Spleen (tissue), 11 donors: ENCODE measurements at regions not wholly inside any gene's neighbourhood (a gene's known extent, or its start where the extent isn't known, plus 50 kb on each side); places are given as distances from the start of the nearest gene placed in this dataset.
A peak's percentile ranks its signal among the peaks of the same experiment; 100 is the strongest.
"Not testable (repeated sequence)": the region's sequence is repeated elsewhere in the genome, so short reads cannot be mapped to it uniquely, and the experiment has no call there.

Experiments used
- DNase-seq: peaks from one replicate; pipeline ENCODE4 v3.0.0-alpha.2; 2020
- H3K27ac ChIP-seq, 8 donors: fragments of 200-600 bp; sonication (generic) in 7 of 8; 1 replicate in 4 of 8; 2 replicates in 4 of 8; pipeline versions ENCODE4 v1.5.0 to v1.8.0; 2016 to 2021; ENCODE audit warnings: inconsistent platforms in 4 of 8, mild to moderate bottlenecking in 4 of 8, moderate library complexity in 1 of 8
- H3K27me3 ChIP-seq, 7 donors: fragments of 200-600 bp; sonication (generic) in 6 of 7; replicated peaks in 1 of 7; 1 replicate in 4 of 7; 2 replicates in 3 of 7; pipeline versions ENCODE4 v1.5.0 to v1.8.0; 2016 to 2021; ENCODE audit warnings: inconsistent platforms in 3 of 7, mild to moderate bottlenecking in 1 of 7
- H3K36me3 ChIP-seq, 6 donors: fragments of 200-600 bp; sonication (generic) in 5 of 6; 1 replicate in 4 of 6; 2 replicates in 2 of 6; pipeline versions ENCODE4 v1.5.0 to v1.8.0; 2016 to 2021; ENCODE audit warnings: inconsistent platforms in 2 of 6
- H3K4me1 ChIP-seq, 6 donors: fragments of 200-600 bp; sonication (generic) in 5 of 6; 1 replicate in 3 of 6; 2 replicates in 3 of 6; pipeline versions ENCODE4 v1.5.0 to v1.8.0; 2016 to 2021; ENCODE audit warnings: inconsistent platforms in 3 of 6
- H3K4me3 ChIP-seq, 8 donors: fragments of 200-600 bp; sonication (generic) in 7 of 8; 1 replicate in 4 of 8; 2 replicates in 4 of 8; pipeline versions ENCODE4 v1.5.0 to v1.8.0; 2016 to 2021; ENCODE audit warnings: inconsistent platforms in 4 of 8, mild to moderate bottlenecking in 4 of 8, moderate library complexity in 2 of 8
- H3K9me3 ChIP-seq, 8 donors: fragments of 200-600 bp; sonication (generic) in 7 of 8; 1 replicate in 4 of 8; 2 replicates in 4 of 8; pipeline versions ENCODE4 v1.5.0 to v1.8.0; 2016 to 2021; ENCODE audit warnings: inconsistent platforms in 4 of 8
- CTCF ChIP-seq, 11 experiments: fragments of 200-600 bp in 7 of 11; fragments of 450-650 bp in 4 of 11; sonication (generic) in 4 of 11; IDR thresholded peaks in 8 of 11; conservative IDR thresholded peaks in 3 of 11; 1 replicate in 7 of 11; 2 replicates in 4 of 11; pipeline versions ENCODE4 v1.4.0 to v1.8.0; 2016 to 2021; ENCODE audit warnings: antibody characterized with exemption in 11 of 11, inconsistent platforms in 4 of 11, mild to moderate bottlenecking in 1 of 11
- POLR2A ChIP-seq, 3 donors: fragments of 450-650 bp; IDR thresholded peaks; one replicate each; pipeline ENCODE4 v1.5.1; 2017; ENCODE audit warnings: antibody characterized with exemption in 3 of 3, mild to moderate bottlenecking in 1 of 3
- POLR2AphosphoS5 ChIP-seq, 3 donors: sonication (generic); formaldehyde crosslinking; IDR thresholded peaks; one replicate each; pipeline ENCODE4 v1.5.1; 2017; ENCODE audit warnings: antibody characterized with exemption in 3 of 3
- WGBS, 5 donors: extraction: QIAGEN DNeasy Blood & Tissue Kit in 3 of 5; methylation state at CpG; one replicate each; pipeline versions ENCODE4 v1.1.5 to v1.1.7; 2013 to 2018; 5-methylcytosine and 5-hydroxymethylcytosine counted together
- intact Hi-C: fragments of 100-400 bp; cut with DNase I; formaldehyde crosslinking; loops from one replicate; pipeline ENCODE4 v1.15.0; 2023; ENCODE audit warnings: low total_unique reads
- donor health status: healthy with polysubstance abuse.
- donor health status: DM: no; HTN: no; CAD: no; lungs with moderate emphysema.
- donor health status: DM: no; HTN: no; CAD: no.
- donor health status: Bipolar disorder and iron deficiency.
- donor health status: healthy.
- donor health status: DM: no; HTN: no; CAD: no.
- donor health status: DM: yes; HTN: yes; CAD: no.

GRCh38 chr1:60791226-60791625 is 291.1 kb upstream of the NFIA start:
- H3K36me3 ChIP-seq, result no peaks in the 10 kb centered on the region
- H3K4me1 ChIP-seq, result no peaks in the 10 kb centered on the region
- intact Hi-C loops, result no loop called here
- no peak overlapping the region for H3K4me3 ChIP-seq
- no peak overlapping the region for H3K27ac ChIP-seq
- H3K9me3 ChIP-seq, result no peaks in the 10 kb centered on the region
- no peak for DNase-seq
- 79 to 96% (median 83%) methylated on average over 5 of the region's 5 CpGs for WGBS, 5 donors
- H3K27me3 ChIP-seq, result no peaks in the 10 kb centered on the region
- TF ChIP-seq POLR2AphosphoS5 (IDR thresholded peaks at IDR 0.05) (no peak), CTCF (IDR thresholded peaks at IDR 0.05 in 8 of 11, conservative IDR thresholded peaks at IDR 0.05 in 3 of 11) (no peak), POLR2A (IDR thresholded peaks at IDR 0.05) (no peak)

DNA sequence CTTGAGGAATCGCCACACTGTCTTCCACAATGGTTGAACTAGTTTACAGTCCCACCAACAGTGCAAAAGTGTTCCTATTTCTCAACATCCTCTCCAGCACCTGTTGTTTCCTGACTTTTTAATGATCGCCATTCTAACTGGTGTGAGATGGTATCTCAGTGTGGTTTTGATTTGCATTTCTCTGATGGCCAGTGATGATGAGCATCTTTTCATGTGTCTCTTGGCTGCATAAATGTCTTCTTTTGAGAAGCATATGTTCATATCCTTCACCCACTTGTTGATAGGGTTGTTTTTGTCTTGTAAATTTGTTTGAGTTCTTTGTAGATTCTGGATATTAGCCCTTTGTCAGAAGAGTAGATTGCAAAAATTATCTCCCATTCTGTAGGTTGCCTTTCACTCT is 309.3 kb upstream of the NFIA start:
- DNase-seq, intact Hi-C loops, H3K4me1 ChIP-seq, H3K4me3 ChIP-seq, H3K36me3 ChIP-seq, H3K27me3 ChIP-seq, H3K27ac ChIP-seq: not testable (repeated sequence)
- H3K9me3 ChIP-seq, result peaks cover 0 to 17% (median 6%) of the 10 kb centered on the region in 8 donors
- 81 to 91% (median 86%) methylated on average over 2 of the region's 2 CpGs for WGBS, 5 donors

DNA sequence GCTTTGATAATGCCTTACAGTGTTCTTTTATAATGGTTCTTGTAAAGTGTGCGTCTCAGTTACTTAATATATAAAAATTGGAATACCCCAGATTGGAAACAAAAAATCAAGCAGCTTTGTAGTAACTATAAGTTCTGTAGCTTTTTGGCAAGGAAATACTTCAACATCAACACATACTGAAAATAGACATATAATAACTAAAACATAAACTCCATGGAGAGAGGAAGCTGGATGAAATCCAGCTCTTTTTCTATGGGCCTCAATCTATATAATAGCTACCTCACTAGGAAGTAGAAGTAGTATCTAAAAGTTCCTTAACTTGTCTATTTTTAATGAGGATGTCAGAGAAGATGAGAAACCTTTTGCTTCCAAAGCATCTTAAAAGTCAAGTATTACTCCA is 313.3 kb upstream of the NFIA start:
- WGBS, 5 donors, result 87 to 98% (median 98%) methylated on average over 1 of the region's 1 CpG
- intact Hi-C loops, result no loop called here
- Histone ChIP-seq H3K9me3 (peaks cover 0 to 13% (median 2%) of the 10 kb centered on the region in 8 donors), H3K4me1 (peaks cover 0 to 9% (median 0%) of the 10 kb centered on the region in 6 donors), H3K4me3 (no peak overlapping the region), H3K36me3 (no peaks in the 10 kb centered on the region), H3K27ac (no peak overlapping the region), H3K27me3 (no peaks in the 10 kb centered on the region)
- no peak for DNase-seq
- no peak for TF ChIP-seq POLR2AphosphoS5 (IDR thresholded peaks at IDR 0.05)
- TF ChIP-seq CTCF (IDR thresholded peaks at IDR 0.05 in 8 of 11, conservative IDR thresholded peaks at IDR 0.05 in 3 of 11), result no peak
- TF ChIP-seq POLR2A (IDR thresholded peaks at IDR 0.05), result no peak

DNA sequence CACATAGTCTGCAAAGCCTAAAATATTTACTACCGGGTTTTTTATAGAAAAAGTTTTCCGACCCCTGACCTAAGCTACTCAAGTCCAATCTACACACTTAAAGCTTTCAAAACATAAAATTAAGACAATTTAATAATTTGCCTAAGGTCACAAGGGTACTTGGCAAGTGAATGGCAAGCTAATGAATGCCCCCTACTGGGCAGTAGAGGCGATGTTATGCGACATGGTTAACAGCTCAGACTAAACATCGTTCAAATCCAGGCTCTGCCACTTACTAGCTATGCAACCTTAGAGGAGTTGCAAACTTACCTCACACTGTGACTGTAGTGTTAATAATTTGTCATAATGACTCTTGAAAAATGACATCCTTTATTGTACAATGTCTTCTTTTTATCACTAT is 317.2 kb upstream of the NFIA start:
- no peak for DNase-seq
- Histone ChIP-seq H3K4me3 (no peak overlapping the region), H3K9me3 (no peaks in the 10 kb centered on the region), H3K27ac (no peak overlapping the region), H3K27me3 (no peaks in the 10 kb centered on the region), H3K36me3 (no peaks in the 10 kb centered on the region), H3K4me1 (peaks cover 0 to 9% (median 0%) of the 10 kb centered on the region in 6 donors)
- TF ChIP-seq POLR2AphosphoS5 (IDR thresholded peaks at IDR 0.05) (no peak), CTCF (IDR thresholded peaks at IDR 0.05 in 8 of 11, conservative IDR thresholded peaks at IDR 0.05 in 3 of 11) (peak in 8 of 11 experiments; percentile 22 to 57 (median 46)), POLR2A (IDR thresholded peaks at IDR 0.05) (no peak)
- intact Hi-C loops, result no loop called here
- 39 to 51% (median 48%) methylated on average over 5 of the region's 5 CpGs for WGBS, 5 donors

GRCh38 chr1:60764489-60764888 is 317.9 kb upstream of the NFIA start:
- 83 to 89% (median 85%) methylated on average over 3 of the region's 3 CpGs for WGBS, 5 donors

More at GRCh38 chr1:60764489-60764888, 317.9 kb upstream of the NFIA start:
- no peak for TF ChIP-seq POLR2A (IDR thresholded peaks at IDR 0.05)
- intact Hi-C loops, result no loop called here
- Histone ChIP-seq H3K36me3 (no peaks in the 10 kb centered on the region), H3K4me3 (no peak overlapping the region), H3K9me3 (no peaks in the 10 kb centered on the region), H3K27ac (no peak overlapping the region), H3K4me1 (peaks cover 0 to 9% (median 0%) of the 10 kb centered on the region in 6 donors), H3K27me3 (no peaks in the 10 kb centered on the region)
- DNase-seq, result no peak
